Hepatocyte (in vitro differentiated cells): ENCODE measurements at regions not wholly inside any gene's neighbourhood (a gene's known extent, or its start where the extent isn't known, plus 50 kb on each side); places are given as distances from the start of the nearest gene placed in this dataset.

Source experiments
- DNase-seq: peaks from one replicate; pipeline ENCODE4 v3.0.0-alpha.2; 2016; ENCODE audit warnings: low spot score
- H2AFZ ChIP-seq: fragments of 200-600 bp; sonication (generic); 2 replicates; pipeline ENCODE4 v1.6.0; 2016; ENCODE audit warnings: antibody characterized with exemption, mild to moderate bottlenecking
- H3K27ac ChIP-seq: fragments of 200-600 bp; sonication (generic); 2 replicates; pipeline ENCODE4 v1.5.1; 2016; ENCODE audit warnings: mild to moderate bottlenecking
- H3K27me3 ChIP-seq: fragments of 200-600 bp; sonication (generic); 2 replicates; pipeline ENCODE4 v1.6.1; 2016
- H3K36me3 ChIP-seq: fragments of 200-600 bp; sonication (generic); replicated peaks from 2 replicates; pipeline ENCODE4 v1.5.1; 2016; ENCODE audit warnings: low read depth; ENCODE audit not compliant: insufficient read depth
- H3K4me1 ChIP-seq: fragments of 200-600 bp; sonication (generic); 2 replicates; pipeline ENCODE4 v1.5.1; 2016; ENCODE audit warnings: mild to moderate bottlenecking, moderate library complexity; ENCODE audit not compliant: insufficient read depth
- H3K4me2 ChIP-seq: fragments of 200-600 bp; sonication (generic); 2 replicates; pipeline ENCODE4 v1.6.0; 2016
- H3K4me3 ChIP-seq: fragments of 200-600 bp; sonication (generic); 2 replicates; pipeline ENCODE4 v1.5.1; 2016; ENCODE audit warnings: mild to moderate bottlenecking
- H3K79me2 ChIP-seq: fragments of 200-600 bp; sonication (generic); 2 replicates; pipeline ENCODE4 v1.6.0; 2017; ENCODE audit warnings: mild to moderate bottlenecking
- H3K9me2 ChIP-seq: fragments of 200-600 bp; sonication (generic); replicated peaks from 2 replicates; pipeline ENCODE4 v1.6.0; 2017; ENCODE audit warnings: mild to moderate bottlenecking; ENCODE audit not compliant: insufficient read depth
- H3K9me3 ChIP-seq: fragments of 200-600 bp; sonication (generic); 2 replicates; pipeline ENCODE4 v1.5.1; 2016; ENCODE audit warnings: low read depth, mild to moderate bottlenecking
- H4K20me1 ChIP-seq: fragments of 200-600 bp; sonication (generic); 2 replicates; pipeline ENCODE4 v1.6.0; 2016; ENCODE audit warnings: mild to moderate bottlenecking; ENCODE audit not compliant: insufficient read depth, poor library complexity, severe bottlenecking
- EZH2 ChIP-seq: fragments of 200-600 bp; sonication (generic); IDR thresholded peaks from 2 replicates; pipeline ENCODE4 v1.6.1; 2016; ENCODE audit warnings: antibody characterized with exemption, mild to moderate bottlenecking, borderline replicate concordance
- EZH2phosphoT487 ChIP-seq: fragments of 200-600 bp; sonication (generic); IDR thresholded peaks from one replicate; pipeline ENCODE4 v1.6.1; 2018; ENCODE audit warnings: antibody characterized with exemption, mild to moderate bottlenecking, low read depth, moderate library complexity; ENCODE audit not compliant: unreplicated experiment, severe bottlenecking
- WGBS: methylation state at CpG from one replicate; pipeline ENCODE4 v1.1.6; 2016; ENCODE audit warnings: low lambda C conversion rate; ENCODE audit errors: missing lambda C conversion rate; 5-methylcytosine and 5-hydroxymethylcytosine counted together
- TF ChIP-seq, protein P1 (sequence below): fragments of 200-600 bp; sonication (generic); IDR thresholded peaks from 2 replicates; pipeline ENCODE4 v1.5.1; 2016; ENCODE audit warnings: antibody characterized with exemption, mild to moderate bottlenecking; ENCODE audit not compliant: poor library complexity

DNA sequence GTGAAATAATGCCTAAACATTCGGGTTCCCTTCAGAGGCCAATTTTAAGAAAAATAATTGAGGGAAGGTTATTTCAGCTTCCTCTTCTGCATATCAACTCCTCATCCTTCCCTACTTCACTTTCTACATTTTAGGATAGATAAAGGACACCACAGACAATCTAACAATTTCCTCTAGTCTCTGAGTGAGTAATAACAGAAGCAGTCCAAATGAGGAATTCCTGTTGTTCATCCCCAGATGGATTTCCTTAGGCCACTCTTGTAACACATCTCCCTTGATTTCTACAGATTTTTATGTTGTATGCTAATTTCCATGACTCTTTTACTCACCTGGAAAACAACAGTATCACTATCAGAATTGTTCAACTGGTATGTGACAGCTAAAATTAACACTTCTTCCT is 87.7 kb upstream of the LYPLAL1 start:
- no peak overlapping the region for H3K4me2 ChIP-seq
- H3K4me3 ChIP-seq = no peak overlapping the region
- H4K20me1 ChIP-seq = no peaks in the 10 kb centered on the region
- H3K27ac ChIP-seq = no peak overlapping the region
- WGBS = 76% methylated on average over 1 of the region's 1 CpG
- no peaks in the 10 kb centered on the region for H3K9me3 ChIP-seq
- TF ChIP-seq EZH2phosphoT487 = no peak
- TF ChIP-seq, protein P1, sequence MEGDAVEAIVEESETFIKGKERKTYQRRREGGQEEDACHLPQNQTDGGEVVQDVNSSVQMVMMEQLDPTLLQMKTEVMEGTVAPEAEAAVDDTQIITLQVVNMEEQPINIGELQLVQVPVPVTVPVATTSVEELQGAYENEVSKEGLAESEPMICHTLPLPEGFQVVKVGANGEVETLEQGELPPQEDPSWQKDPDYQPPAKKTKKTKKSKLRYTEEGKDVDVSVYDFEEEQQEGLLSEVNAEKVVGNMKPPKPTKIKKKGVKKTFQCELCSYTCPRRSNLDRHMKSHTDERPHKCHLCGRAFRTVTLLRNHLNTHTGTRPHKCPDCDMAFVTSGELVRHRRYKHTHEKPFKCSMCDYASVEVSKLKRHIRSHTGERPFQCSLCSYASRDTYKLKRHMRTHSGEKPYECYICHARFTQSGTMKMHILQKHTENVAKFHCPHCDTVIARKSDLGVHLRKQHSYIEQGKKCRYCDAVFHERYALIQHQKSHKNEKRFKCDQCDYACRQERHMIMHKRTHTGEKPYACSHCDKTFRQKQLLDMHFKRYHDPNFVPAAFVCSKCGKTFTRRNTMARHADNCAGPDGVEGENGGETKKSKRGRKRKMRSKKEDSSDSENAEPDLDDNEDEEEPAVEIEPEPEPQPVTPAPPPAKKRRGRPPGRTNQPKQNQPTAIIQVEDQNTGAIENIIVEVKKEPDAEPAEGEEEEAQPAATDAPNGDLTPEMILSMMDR = no peak
- TF ChIP-seq EZH2 = no peak
- no peaks in the 10 kb centered on the region for H3K36me3 ChIP-seq
- no peak overlapping the region for H2AFZ ChIP-seq
- no peaks in the 10 kb centered on the region for H3K9me2 ChIP-seq
- H3K79me2 ChIP-seq = no peaks in the 10 kb centered on the region
- H3K4me1 ChIP-seq = no peaks in the 10 kb centered on the region
- DNase-seq = no peak
- H3K27me3 ChIP-seq = no peaks in the 10 kb centered on the region

DNA sequence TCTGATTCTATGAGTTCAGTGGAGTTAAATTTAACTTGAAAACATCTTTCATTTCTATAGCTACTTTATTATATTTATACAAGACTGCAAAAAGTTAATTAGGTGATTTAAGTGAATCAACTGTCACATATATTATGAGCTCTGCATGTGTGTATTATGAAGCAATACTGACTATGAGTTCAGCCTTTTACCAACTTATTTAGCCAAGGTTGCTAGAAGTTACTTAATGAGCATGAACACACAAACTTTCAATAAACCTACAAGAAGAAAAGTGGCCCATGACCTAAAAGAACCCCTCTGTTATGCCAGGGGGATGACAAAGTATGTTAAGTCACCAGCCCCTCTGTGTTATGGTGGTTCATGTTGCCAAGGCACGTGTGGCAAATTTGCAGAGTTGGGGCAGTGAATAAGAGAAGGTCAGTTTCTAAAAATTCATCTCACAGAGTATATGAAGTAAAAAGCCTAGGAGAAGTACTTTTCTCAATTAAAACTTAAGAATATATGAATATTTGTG is 86.7 kb upstream of the LYPLAL1 start:
- Histone ChIP-seq H3K4me1 (no peaks in the 10 kb centered on the region), H3K4me3 (no peak overlapping the region), H3K9me3 (no peaks in the 10 kb centered on the region), H3K36me3 (no peaks in the 10 kb centered on the region), H4K20me1 (no peaks in the 10 kb centered on the region), H2AFZ (no peak overlapping the region), H3K27ac (no peak overlapping the region), H3K27me3 (no peaks in the 10 kb centered on the region), H3K9me2 (no peaks in the 10 kb centered on the region), H3K79me2 (no peaks in the 10 kb centered on the region), H3K4me2 (no peak overlapping the region)
- WGBS = 97% methylated on average over 1 of the region's 1 CpG
- TF ChIP-seq EZH2 (no peak), EZH2phosphoT487 (no peak)
- TF ChIP-seq, protein P1 = no peak
- DNase-seq = no peak

DNA sequence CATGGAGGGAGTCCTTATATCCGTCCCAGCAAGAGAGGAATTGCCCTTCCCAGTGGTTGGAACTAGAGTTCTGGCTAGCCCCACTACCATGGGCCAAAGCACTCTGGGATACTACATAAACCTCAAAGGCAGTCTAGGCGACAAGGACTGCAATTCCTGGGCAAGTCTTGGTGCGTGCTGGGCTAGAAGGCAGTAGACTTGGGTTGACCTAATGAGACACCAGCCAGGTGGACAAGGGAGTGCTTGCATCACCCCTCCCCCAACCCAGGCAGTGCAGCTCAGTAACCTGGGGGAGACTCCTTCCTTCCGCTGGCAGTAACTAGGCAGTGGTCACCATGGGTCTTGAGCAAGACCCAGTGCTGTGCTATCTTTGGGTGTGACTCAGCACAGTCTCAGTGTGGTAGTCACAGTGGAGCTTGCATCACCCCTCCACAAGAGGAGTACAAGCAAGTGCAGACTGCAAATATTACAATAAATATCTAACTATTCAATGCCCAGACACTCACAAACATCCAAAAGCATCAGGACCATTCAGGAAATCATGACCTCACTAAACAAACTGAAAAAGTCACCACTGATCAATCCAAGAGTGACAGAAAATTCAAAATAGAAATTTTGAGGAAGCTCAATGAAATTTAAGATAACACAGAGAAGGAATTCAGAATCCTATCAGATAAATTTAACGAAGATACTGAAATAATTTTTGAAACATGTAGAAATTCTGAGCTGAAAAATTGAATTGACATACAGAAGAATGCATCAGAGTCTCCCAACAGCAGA is 84.7 kb upstream of the LYPLAL1 start:
- TF ChIP-seq, protein P1 = no peak
- TF ChIP-seq EZH2phosphoT487 = no peak
- no peaks in the 10 kb centered on the region for H3K27me3 ChIP-seq

GRCh38 chr1:219090607-219091006 is 83.1 kb upstream of the LYPLAL1 start:
- Histone ChIP-seq H3K79me2 (no peaks in the 10 kb centered on the region), H3K4me1 (no peaks in the 10 kb centered on the region), H3K9me3 (no peaks in the 10 kb centered on the region), H3K27ac (no peak overlapping the region), H3K9me2 (no peaks in the 10 kb centered on the region), H3K36me3 (no peaks in the 10 kb centered on the region), H3K27me3 (no peaks in the 10 kb centered on the region), H3K4me2 (no peak overlapping the region), H4K20me1 (no peaks in the 10 kb centered on the region), H3K4me3 (no peak overlapping the region), H2AFZ (no peak overlapping the region)
- 97% methylated on average over 1 of the region's 1 CpG for WGBS
- DNase-seq = no peak
- TF ChIP-seq EZH2 (no peak), EZH2phosphoT487 (no peak)
- TF ChIP-seq, protein P1 = no peak

More for the DNA sequence above, 84.7 kb upstream of the LYPLAL1 start:
- Histone ChIP-seq H3K9me2 (no peaks in the 10 kb centered on the region), H3K9me3 (no peaks in the 10 kb centered on the region), H3K36me3 (no peaks in the 10 kb centered on the region), H2AFZ (no peak overlapping the region), H3K79me2 (no peaks in the 10 kb centered on the region), H3K4me2 (no peak overlapping the region), H4K20me1 (no peaks in the 10 kb centered on the region), H3K4me1 (no peaks in the 10 kb centered on the region), H3K4me3 (no peak overlapping the region), H3K27ac (no peak overlapping the region)
- 90% methylated on average over 5 of the region's 5 CpGs for WGBS
- peak; percentile 43 for DNase-seq
